GM10266 (cell line): ENCODE measurements at regions not wholly inside any gene's neighbourhood (a gene's known extent, or its start where the extent isn't known, plus 50 kb on each side); places are given as distances from the start of the nearest gene placed in this dataset.

Experiments used
- DNase-seq: peaks from one replicate; pipeline ENCODE4 v3.0.0; 2012; ENCODE audit errors: extremely low spot score
- TF ChIP-seq, protein P1 (sequence below): IDR thresholded peaks from 2 replicates; pipeline ENCODE4 v1.5.1; 2012; ENCODE audit warnings: mild to moderate bottlenecking, low read depth; ENCODE audit not compliant: control insufficient read depth, insufficient read depth; ENCODE audit errors: missing control alignments

DNA sequence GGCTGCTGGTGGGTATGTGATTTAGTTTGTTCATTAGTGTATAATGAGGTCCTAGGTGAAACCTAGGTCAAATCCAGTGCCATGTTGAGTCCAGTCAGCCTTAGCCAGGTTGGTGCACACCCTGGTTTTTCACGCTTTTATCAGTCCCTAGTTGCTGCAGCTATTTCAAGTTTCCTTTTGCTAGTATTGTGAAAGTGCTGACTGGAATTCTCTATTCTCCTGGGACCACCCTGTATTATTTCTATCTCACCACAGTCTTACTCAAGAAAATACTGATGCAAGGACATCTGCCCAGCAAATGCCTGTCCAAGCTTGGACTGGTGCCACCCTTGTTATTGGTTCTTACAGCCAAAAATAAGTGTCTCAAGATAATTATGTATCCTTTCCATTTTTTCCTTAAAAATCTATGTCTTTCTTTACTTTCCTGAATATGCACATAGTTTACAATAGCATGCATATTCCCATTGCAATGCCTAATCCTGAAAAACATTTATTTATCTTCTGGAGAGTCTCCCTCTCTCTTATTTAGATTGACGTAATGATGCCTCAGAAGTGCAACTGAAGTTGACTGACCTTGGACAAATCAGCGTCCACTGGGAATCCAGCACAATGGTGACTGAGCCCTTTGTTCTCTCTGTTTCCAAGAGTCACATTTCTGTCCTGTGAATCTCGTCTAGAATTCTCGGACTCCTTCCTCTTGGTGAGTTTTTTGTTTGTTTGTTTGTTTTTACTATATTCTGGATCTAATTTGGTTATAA, 1075.0 kb downstream of the CDH9 start:
- no peak for DNase-seq
- TF ChIP-seq, protein P1, sequence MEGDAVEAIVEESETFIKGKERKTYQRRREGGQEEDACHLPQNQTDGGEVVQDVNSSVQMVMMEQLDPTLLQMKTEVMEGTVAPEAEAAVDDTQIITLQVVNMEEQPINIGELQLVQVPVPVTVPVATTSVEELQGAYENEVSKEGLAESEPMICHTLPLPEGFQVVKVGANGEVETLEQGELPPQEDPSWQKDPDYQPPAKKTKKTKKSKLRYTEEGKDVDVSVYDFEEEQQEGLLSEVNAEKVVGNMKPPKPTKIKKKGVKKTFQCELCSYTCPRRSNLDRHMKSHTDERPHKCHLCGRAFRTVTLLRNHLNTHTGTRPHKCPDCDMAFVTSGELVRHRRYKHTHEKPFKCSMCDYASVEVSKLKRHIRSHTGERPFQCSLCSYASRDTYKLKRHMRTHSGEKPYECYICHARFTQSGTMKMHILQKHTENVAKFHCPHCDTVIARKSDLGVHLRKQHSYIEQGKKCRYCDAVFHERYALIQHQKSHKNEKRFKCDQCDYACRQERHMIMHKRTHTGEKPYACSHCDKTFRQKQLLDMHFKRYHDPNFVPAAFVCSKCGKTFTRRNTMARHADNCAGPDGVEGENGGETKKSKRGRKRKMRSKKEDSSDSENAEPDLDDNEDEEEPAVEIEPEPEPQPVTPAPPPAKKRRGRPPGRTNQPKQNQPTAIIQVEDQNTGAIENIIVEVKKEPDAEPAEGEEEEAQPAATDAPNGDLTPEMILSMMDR: no peak

GRCh38 chr5:25955337-25955736, 1083.0 kb downstream of the CDH9 start:
- DNase-seq: no peak
- TF ChIP-seq, protein P1: no peak

GRCh38 chr5:25950681-25951080, 1087.7 kb downstream of the CDH9 start:
- TF ChIP-seq, protein P1: no peak
- no peak for DNase-seq

DNA sequence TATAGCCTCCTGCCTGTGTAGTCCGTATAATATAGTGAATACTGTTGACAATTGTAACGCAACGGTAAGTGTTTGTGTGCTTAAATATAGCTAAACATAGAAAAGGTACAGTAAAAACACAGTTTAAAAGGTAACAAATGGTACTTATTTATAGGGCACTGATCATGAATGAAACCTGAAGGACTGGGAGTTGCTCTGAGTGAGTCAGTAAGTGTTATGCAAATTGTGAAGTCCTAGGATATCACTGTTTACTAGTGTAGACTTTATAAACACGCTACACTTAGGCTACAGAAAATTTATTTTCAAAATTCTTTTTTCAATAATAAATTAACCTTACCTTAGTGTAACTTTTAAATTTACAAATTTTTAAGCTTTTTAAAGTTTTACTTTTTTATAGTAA, 1090.1 kb downstream of the CDH9 start:
- TF ChIP-seq, protein P1: no peak
- DNase-seq: no peak

GRCh38 chr5:25944786-25945185, 1093.6 kb downstream of the CDH9 start:
- no peak for DNase-seq
- TF ChIP-seq, protein P1: no peak

- TF ChIP-seq, protein P1: no peak
- no peak for DNase-seq
Observed at GRCh38 chr5:25909163-25909562, 1129.2 kb downstream of the CDH9 start.

DNA sequence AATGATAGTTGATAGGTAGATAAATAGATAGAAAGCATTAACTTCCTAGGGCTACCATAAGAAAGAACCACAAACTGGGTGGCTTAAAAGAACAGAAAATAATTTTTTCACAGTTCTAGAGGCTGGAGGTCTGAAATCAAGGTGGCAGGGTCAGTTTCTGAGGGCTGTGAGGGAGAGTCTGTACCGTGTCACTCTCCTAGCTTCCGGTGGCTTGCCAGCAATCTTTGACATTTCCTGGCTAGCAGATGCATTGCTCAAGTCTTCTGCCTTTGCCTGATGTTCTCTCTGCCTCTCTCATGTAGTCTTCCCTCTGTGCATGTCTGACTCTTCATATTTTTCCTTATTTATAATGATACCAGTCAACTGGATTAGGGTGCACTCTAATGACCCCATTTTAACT, 1132.7 kb downstream of the CDH9 start:
- no peak for DNase-seq
- TF ChIP-seq, protein P1: no peak
